GM18870 (cell line): ENCODE measurements at regions not wholly inside any gene's neighbourhood (a gene's known extent, or its start where the extent isn't known, plus 50 kb on each side); places are given as distances from the start of the nearest gene placed in this dataset.

Source experiments
- ATAC-seq: cut with Tn5 transposase; IDR thresholded peaks from one replicate; pipeline ENCODE4 v1.9.1; 2021; ENCODE audit warnings: moderate library complexity; ENCODE audit not compliant: unreplicated experiment

DNA sequence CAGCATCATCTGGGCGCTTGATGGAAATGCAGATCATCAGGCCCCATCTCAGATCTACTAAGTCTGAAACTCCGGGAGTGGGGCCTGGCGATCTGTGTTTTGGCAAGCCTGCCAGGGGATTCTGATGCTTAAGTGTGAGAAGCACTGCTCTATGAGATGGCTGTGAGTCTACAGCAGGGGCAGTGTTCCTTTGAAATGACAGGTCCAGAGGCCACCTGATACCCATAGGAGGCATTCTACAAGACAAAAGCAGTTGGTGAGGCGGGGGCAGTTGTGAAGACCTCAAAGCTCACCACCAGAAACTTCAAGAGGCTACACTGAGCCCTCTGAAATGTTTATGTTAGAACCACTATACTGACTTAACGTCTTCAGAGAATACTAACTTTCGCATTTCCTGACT, 86.9 kb upstream of the SPATA31D4 start:
- no peak for ATAC-seq

DNA sequence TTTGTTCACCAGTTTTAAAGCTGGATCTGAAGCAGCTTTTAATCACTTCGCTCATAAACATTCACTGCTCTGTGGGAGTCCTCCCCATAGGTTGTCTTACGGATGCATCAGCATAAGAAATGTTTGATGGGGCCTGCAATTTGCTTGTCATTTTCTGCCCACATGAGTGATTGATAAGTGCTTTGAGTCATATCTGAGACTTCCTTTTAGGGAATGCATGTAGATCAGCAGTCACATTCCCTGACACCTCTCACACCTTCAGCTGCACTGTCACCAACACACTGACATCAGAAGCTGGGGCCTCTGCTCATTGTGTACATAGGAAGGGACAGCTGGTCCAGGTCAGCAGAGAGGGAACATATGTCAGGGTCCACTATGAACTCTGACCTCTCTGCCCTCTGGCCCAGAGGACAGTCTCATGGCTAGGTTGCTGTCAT, 84.1 kb upstream of the SPATA31D4 start:
- ATAC-seq = no peak

DNA sequence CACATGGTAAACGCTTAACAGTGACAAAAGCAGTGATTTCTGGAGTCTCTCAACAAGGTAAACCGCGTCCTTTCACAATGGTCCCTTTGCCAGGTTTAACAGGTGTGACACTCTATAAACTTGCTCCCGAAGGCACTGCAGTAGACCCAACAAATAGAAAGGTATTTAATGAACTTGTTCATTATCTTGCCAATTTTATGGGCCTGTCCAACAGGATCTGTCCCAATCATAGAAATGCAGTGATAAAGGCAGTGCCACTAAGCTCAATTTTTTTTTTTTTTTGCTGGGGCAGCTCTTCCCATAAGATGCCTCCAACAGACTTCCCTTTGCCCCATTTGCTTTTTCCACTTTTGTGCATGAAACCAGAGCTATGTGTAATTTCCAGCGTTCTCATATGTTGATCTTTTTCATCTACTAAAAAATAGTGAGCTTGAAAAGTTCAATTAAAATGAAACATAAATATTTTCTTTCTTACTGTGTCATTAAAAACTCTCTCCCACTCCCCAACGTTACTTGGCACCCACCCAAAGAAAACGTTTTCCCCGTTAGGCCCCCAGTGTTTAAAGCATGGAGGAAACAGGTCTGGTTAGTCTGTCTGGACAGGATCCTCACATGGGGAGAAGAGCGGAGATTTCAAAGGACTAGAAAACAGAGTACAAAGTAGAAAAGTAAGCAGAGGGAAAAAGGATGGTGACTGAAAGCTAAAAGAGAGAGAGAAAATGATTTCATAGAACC, 80.9 kb upstream of the SPATA31D4 start:
- no peak for ATAC-seq

DNA sequence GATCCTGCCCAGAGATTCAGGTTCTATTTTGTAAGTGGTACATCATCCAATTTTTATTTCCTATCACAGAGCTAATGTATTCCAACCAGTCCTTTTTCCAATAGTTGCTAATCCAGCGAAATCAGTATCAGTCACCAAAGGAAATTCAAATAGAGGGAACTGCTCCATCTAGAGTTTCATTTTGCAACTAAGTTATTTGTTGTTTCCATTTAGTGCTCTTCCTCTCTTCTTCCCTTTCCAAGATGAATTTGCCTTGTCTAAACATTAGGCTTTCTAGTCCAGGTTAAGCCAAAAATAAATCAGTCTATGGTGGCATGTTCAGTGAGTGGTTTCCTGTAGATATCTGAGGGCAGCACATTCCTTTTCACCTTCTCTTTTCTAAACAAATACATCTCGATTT, 79.8 kb upstream of the SPATA31D4 start:
- ATAC-seq = no peak

DNA sequence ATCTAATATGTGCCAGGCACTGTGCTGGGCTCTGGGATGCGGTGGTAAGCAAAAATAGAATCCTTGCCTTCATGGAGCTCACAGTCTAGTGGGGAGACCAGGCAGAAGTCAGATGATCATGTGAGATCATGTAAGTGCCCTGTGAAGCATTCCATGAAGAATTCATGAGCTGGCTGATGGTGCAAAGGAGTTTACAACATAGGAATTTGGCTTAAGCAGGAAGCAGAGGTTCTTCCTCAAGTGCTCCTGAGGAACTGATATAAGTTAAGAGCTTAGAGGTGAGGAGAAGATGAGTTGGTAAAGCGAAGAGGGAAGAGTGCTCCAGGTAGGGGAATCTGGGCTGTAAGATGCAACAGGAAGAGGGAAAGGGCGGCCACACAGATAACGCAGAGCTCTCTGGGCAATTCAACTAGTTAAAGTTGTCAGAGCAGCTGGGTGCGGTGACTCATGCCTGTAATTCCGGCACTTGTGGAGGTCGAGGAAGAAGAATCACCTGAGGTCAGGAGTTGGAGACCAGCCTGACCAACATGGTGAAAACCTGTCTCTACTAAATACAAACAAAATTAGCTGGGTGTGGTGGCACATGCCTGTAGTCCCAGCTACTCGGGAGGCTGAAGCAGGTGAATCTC, 78.5 kb upstream of the SPATA31D4 start:
- no peak for ATAC-seq

DNA sequence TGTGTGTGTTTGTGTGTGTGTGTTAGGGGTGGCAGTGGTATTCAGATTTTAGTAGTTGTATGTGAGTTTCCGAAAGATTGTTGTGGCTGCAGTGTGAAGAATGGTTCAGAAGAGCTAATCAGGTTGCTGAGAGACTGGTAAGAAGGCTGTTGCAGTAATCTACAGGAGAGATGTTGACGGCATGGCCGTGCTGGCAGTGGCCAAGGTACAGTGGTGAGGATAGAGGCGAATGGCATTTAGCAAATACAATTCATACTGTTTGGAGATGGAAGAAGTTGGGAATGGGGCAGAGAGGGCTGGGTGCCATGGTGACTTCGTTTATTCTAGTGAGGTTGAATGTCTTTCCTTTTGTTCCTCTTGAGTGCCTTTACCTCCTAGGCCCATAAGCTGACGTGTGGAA, 77.5 kb upstream of the SPATA31D4 start:
- no peak for ATAC-seq

DNA sequence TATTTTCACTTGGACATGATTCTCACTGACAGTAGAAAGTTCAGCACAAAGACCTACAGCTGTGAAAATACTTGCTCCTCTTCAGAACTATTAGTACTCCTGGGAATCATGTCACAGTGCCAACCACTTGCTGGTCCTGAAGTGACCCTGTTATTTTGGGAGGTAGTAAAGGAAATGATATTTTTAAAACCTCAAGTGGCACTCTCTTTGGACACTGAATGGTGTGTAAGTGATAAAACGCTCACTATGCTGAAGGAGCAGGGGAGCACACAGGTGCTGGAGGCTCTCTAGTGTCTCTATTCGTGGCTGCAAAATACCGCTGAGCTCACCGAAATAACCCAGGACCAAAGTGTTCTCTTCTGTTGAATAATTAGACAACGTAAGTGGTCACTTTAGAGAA, 76.9 kb upstream of the SPATA31D4 start:
- no peak for ATAC-seq

DNA sequence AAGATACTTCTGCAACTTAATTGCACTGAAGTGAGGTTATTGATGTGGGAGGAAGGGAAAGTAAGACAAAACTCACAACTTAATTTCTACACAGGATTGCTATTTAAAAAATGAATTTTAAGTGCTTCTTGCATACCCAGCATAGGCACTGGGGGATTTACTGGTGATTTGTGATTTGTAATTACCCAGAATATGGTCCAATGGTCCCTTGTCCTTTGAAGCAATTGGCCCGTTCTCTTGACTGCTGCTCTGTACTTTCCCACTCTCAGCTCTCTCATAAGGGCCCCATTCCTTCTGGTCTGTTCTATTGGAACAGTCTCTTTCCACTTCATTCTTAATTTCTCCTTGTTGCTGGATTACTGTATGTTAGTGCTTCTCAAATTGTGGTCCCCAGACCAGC, 75.4 kb upstream of the SPATA31D4 start:
- no peak for ATAC-seq

DNA sequence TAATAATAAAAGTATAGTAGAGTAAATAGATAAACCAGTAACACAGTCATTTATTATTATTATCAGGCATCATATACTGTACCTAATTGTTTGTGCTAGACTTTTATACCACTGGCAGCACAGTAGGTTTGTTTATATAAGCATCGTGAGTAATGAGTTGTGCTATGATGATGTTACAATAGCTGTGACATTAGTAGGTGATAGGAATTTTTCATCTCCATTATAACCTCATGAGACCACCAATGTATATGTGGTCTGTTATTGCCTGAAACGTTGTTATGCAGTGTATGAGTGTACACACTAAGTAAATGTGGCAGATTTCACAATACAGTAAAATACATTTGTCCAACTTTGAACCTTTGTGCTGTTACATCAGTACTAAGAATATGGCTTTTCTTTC, 72.7 kb upstream of the SPATA31D4 start:
- ATAC-seq = no peak

DNA sequence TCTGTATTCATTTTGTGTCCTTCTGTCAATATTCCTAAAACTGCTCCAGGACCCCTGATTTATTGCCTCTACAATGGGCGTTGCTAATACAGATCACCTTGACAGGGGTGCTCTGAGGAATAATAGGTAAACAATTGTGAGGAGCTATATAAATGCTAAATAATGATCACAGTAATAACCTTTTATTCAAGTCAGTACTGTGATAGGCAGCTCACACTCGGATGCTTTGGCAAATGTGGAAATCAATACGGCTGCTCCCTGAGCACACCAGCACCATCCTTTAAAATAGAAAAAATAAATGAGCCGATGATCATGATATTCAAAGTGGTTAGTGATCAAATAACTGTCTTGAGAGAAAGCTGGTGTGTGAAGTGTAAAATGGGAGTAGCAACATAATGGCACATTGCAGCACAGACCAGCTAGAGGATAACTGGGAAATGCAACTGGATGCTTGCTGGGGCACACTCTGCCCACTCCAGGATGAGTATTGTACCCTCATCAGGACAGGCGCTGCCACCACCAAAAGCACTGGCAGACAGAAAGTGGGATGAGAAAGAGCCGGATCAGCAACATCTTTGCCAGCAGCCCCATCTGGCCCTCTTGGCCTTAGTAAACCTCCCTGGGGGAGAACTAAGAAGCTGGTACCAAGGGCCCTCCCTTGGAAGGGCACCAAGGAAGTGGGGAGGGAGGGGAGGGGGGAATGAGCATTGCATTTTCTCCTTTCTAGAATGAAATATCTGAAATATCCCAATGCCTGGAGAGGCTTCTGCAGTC, 69.4 kb upstream of the SPATA31D4 start:
- no peak for ATAC-seq

DNA sequence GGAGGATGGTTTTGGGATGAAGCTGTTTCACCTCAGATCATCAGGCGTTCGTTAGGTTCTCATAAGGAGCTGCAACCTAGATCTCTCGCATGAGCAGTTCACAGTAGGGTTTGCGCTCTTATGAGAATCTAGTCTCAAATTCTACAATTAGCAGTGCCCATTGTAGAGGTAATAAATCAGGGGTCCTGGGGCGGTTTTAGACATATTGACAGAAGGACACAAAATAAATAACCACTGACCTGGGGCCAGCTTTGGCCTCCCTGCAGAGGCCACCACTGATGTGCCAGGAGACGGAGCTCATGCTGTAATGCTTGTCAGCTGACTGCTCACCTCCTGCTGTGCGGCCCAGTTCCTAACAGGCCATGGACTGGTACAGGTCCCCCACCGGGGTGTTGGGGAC, 67.6 kb upstream of the SPATA31D4 start:
- ATAC-seq = no peak

DNA sequence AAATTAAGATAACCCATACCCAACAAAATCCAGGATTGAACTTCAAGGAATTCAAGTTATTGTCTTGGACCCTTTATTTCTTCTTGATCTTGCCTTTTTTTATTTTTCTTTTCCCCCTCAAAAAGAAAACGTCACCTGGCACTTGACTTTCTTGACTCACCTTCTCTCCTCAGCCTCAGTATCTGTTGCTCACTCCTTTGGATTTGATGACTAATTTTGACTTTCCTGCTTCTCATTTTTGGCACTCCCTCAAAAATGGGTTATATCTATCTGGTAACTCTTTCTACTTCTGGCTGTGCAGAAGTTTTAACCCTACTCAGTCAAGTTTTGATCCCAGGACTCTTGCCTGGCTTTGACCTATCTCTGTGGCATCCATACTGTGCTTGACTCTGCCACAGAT, 66.6 kb upstream of the SPATA31D4 start:
- ATAC-seq = no peak

DNA sequence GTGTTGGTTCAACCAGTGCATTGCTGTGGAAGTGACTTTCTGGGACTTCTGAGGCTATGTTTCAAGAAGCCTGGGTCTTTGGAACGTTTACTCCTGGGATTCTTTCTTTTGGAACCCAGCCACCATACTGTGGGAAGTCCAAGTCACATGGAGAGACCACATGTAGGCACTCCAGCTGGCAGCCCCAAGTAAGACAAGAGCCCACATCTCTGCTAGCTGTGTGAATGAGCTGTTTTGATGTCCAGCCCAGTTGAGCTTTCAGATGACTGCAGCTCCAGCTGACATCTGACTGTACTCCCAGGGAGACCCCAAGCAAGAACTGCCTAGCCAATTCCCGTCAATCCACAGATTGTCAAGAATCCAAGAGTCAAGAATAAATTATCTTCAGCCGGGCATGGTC, 60.1 kb upstream of the SPATA31D4 start:
- ATAC-seq = no peak

DNA sequence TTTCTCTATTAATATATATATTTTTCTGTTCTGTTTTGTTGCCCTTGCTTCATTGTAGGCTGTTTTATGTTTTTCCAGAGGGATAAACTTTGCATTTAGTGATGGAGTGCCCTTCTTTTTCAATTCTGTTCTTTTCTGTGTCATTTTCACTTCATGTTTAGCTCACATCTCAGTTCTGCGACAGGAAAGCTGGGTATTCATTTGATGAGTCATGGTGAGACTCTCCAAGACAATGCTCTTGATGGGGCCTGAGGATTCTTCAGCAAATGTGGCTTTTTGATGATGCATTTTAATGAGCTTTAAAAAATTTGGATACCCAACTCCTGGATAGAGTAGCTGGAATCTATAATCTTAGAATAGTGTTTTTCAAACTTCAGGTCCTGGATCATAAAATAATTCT, 56.5 kb upstream of the SPATA31D4 start:
- no peak for ATAC-seq

DNA sequence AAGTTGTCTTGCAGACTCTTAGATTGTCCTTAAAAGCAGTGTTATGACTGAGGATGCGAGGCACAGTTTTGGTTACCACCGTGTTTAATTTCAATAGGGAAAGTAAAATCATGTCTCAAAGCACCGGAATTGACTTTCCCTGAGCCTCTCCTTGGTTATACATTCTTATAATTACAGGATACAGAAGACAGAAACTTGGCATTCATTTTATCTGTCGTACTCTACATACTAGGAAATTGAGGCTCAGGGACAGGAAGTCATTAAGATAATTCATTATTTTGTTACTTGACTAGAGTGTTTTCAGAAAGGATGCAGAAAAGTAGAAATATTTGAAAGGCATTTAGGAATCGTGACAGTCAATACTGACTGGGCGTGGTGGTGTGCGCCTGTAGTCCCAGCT, 54.0 kb upstream of the SPATA31D4 start:
- no peak for ATAC-seq

DNA sequence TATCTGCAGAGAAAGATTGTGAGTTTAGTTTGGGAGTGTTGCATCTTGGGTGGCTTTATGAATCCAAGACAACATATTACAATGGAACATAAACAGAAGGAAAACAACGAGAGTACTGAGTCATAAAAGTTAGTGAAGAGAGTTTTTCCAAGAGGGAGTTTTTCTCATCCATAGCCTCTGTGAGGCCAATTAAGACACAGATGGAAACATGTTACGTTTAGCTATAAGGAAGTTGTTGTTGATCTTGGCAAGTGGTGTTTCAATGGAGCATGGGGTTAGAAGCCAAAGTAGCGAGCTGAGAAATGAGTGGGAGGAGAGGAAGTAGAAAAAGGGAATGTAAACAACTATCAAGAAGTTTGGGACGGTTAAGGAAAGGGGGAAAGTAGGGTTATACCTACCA, 53.3 kb upstream of the SPATA31D4 start:
- ATAC-seq = no peak

DNA sequence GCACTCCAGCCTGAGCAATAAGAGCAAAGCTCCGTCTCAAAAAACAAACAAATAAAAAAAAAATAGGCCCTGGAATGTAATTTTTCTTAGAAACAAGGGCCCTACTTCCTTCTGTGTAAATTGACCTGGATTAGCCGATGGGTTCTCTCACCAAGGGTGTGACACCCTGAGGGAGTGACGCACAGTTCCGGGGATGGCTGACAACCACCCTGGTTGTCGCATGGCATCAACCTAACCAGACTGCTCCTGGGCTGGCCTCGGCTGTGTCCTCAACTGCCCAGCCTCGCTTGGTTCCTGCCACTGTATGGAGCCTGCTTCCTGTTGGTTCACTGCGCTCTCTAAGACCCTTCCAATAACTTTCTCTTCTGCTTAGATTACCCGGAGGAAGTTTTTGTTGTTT, 51.2 kb upstream of the SPATA31D4 start:
- ATAC-seq = no peak
